Putamen (tissue), 1 donor: ENCODE measurements at regions not wholly inside any gene's neighbourhood (a gene's known extent, or its start where the extent isn't known, plus 50 kb on each side); places are given as distances from the start of the nearest gene placed in this dataset.
A peak's percentile ranks its signal among the peaks of the same experiment; 100 is the strongest.
"Not testable (repeated sequence)": the region's sequence is repeated elsewhere in the genome, so short reads cannot be mapped to it uniquely, and the experiment has no call there.

ENCODE experiments used
- DNase-seq: peaks from one replicate; pipeline ENCODE4 v3.0.0-alpha.2; 2016; ENCODE audit warnings: low spot score

DNA sequence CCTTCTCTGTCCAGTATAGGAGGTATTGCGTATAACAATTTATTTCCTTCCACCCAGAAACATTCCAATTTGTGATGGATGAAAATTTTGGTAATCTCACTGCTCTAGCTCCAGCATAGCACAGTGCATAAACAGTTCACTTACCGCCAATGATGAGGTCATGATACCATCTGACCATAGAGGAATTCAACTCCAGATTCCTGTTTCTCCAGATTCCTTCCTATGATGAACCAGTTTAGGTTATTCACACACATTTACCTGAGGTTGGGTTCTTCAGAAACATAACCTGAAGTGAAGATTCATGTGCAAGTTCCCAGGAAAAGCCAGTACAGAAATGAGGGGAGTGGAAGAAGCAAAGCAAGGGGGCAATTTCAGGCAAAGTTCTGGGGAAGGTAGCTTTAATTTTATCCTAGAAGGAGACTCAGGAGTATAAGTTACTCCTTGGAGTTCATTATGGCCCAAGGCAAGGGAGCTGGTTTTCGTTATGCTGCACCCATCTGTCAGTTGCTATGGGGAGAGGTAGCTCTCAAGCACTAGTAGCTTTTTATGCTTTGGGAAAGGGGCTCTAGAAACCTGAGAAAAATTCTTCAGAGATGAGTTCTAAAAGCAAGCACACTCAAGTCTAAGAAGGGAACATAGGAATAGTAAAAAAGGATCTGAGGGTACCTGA lies 121.6 kb downstream of the CASP12 start:
- DNase-seq = no peak

DNA sequence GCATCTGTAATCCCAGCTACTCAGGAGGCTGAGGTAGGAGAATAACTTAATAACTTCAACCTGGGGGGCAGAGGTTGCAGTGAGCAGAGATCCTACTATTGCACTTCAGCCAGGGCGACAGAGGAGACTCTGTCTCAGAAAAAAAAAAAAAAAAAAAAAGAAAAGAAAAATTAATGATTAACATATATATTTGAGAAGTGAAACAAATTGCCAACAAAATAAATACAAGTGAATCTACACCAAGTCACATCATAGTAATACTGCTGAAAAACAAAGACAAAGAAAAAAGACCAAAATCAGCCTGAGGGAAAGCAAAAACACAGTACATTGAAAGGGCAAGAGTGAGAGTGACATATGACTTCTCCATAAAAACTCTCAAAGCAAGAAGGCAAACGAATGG lies 123.7 kb downstream of the CASP12 start:
- no peak for DNase-seq

- peak; percentile 58 for DNase-seq
These were observed 125.4 kb downstream of the CASP12 start for GRCh38 chr11:104772806-104773241.

GRCh38 chr11:104771763-104772162 lies 126.5 kb downstream of the CASP12 start:
- DNase-seq = no peak

DNA sequence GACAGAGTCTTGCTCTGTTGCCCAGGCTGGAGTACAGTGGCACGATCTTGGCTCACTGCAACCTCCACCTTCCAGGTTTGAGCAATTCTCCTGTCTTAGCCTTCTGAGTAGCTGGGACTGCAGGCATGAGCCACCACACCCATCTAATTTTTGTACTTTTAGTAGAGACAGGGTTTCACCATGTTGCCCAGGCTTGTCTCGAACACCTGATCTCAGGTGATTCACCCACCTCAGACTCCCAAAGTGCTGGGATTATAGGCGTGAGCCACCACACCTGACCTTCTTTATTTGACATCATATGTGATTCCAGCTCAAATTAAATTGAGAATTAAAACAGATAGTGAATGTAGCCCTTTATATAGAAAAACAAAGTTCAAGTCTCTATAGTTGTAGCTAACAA lies 127.2 kb downstream of the CASP12 start:
- not testable (repeated sequence) for DNase-seq

DNA sequence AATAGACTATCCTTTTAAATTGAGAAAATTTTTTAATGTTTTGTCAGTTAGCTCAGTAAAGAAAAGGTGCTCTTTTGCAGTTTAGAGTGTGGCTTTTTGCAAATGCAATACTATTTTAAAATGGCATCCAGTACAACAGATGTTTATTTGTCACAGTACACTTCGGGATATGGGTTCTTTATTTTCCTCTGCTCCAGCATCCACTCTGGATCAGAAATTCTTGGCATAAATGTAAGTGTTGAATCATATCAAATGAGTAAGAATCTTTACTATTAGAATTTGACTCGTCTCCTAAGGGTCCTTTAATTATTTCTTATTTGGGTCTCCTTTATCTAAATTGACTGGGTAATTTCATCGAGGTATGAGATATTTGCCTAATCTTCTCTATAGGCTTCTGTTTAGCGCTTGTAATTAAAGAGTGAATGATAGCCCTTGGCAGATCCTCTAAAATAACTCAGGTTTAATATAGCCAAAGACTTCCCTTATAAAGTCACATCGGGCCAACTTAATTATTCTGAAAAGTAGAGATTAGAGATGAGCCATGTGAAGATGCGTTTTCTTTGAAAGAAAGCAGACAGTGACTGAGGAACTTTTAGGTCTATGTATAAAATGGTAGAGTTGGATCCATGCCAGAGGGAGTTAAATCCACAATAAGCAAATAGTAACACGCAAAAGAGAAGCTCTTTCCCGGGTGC lies 132.7 kb downstream of the CASP12 start:
- DNase-seq = no peak

DNA sequence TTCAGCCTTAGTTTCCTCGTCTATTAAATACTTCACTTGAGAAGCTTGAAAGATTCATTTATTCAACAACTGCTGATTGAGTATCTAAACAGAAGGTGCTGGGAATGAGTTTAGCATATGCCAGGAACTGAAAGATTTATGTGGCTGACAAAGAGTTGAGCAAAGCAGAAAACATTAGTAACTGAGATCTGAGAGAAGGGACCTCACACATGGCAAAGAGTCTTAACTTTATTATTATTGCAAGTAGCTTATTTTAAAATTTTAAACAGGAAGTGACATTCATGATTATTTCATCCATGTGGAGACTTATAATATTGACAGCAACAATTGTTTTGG lies 133.6 kb downstream of the CASP12 start:
- no peak for DNase-seq

DNA sequence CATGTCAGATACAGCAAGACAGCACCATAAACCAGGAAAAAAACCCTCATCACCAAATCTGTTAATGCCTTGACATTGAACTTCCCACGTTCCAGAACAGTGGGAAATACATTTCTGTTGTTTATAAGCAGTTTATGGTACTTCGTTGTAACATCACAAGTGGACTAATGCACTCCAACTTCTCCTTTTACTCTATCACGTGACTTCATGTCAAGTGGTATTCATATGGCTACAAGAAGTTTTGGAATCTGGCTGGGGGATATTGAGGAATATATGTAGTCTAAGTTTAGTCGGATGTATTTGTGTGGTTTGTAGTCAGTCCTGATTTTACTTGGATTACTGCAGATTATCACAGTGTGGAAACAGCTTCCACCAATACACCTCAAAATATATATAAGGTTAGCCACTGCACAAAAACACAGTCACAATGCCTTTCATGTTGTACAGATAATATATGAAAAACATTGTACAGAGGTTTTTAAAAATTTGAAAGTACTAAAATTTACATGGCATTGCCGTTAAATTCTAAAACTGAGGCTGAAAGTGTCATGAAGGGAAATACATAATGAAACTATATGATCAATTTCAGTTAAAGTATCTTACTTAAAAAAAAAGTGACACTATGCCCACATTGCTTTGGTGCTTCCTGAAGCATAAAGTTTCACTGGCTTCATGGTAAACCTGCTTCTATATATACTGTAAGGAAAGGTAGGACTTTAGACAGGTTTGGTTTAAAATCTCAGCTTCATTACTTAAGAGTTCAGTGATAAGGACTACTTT lies 134.1 kb downstream of the CASP12 start:
- DNase-seq = no peak

- DNase-seq = no peak
These were observed 136.7 kb downstream of the CASP12 start for GRCh38 chr11:104761511-104761910.

DNA sequence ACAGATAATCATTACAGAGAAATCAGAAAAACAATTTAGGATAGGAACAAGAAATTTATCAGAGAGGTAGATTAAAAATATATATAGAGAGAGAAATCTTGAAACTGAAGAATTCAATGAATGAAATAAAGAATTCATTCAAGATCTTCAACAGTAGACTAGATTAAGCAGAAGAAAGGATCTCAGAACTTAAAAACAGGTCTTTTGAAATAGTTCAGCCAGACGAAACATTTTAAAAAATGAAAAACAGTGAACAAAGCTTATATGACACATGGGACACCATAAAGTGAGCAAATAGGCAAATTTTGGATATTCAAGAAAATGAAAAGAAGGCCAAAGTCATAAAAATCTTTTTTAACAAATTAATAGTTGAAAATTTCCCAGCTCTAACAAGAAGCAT lies 138.8 kb downstream of the CASP12 start:
- DNase-seq = no peak

GRCh38 chr11:104738918-104739317 lies 159.3 kb downstream of the CASP12 start:
- DNase-seq = no peak

DNA sequence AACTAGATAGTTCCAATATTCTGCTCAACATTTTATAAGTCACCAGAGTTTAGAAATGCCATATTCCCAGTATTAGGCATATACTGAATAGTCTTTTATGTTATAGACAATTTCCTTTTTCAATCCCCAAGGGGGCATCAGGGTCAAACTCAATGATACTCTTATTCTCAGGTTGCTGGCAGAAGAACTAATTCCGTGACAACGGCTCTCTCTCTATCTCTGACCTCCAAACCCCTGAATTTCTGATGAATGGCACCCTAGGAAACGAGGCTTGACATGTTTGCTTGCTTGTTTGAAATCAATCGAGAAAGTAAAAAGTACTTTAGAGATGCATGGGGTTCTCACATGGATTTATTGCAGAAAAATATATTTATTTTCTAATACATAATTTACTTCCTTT lies 160.1 kb downstream of the CASP12 start:
- DNase-seq = no peak

GRCh38 chr11:104736502-104736901 lies 161.8 kb downstream of the CASP12 start:
- DNase-seq = no peak

GRCh38 chr11:104734998-104735397 lies 163.3 kb downstream of the CASP12 start:
- no peak for DNase-seq

- no peak for DNase-seq
These were observed 166.4 kb downstream of the CASP12 start for GRCh38 chr11:104731890-104732289.

DNA sequence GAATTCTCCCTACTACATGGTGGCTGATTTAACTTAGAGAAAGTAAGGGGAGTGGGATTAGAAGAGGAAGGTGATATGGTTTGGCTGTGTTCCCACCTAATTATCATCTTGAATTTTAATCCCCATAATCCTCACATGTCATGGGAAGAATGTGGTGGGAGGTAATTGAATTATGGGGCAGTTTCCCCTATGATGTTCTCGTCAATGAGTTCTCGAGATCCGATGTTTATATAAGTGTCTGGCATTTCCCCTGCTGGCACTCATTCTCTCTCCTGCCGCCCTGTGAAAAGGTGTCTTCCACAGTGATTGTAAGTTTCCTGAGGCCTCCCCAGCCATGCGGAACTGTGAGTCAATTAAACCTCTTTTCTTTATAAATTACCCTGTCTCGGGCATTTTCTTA lies 169.3 kb downstream of the CASP12 start:
- DNase-seq = no peak

- no peak for DNase-seq
These were observed 170.5 kb downstream of the CASP12 start for GRCh38 chr11:104727768-104728167.

DNA sequence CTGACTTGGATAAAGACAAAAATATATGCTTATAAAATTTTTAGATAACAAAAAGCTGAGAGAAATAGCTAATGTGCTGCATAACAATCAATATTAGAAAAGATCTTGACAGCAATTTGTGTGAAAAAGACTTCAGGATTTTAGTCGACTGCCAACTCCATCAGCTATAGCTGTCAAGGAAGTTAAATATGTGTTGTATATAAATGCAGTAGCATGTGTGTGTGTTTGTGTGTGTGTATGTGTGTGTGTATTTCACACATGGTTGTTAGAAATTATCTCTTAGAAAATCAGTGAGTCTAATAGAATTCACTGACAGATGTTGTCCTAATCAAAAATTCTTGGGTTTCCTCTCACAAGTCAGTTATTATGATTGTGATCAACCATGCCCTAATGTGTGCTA lies 171.2 kb downstream of the CASP12 start:
- no peak for DNase-seq

- no peak for DNase-seq
These were observed 172.4 kb downstream of the CASP12 start for GRCh38 chr11:104725796-104726408.

DNA sequence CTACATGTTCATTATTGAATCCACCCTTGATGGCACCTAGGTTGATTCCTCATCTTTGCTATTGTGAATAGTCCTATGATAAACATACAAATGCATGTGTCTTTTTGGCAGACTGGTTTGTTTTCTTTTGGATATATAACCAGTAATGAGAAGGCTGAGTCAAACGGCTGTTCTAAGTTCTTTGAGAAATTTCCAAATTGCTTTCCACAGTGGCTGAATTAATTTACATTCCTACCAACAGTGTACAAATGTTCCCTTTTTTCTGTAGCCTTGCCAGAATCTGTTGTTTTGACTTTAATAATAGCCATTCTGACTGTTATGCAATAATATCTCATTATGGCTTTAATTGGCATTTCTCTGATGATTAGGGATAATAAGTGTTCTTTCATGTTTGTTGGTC lies 184.9 kb downstream of the CASP12 start:
- no peak for DNase-seq

DNA sequence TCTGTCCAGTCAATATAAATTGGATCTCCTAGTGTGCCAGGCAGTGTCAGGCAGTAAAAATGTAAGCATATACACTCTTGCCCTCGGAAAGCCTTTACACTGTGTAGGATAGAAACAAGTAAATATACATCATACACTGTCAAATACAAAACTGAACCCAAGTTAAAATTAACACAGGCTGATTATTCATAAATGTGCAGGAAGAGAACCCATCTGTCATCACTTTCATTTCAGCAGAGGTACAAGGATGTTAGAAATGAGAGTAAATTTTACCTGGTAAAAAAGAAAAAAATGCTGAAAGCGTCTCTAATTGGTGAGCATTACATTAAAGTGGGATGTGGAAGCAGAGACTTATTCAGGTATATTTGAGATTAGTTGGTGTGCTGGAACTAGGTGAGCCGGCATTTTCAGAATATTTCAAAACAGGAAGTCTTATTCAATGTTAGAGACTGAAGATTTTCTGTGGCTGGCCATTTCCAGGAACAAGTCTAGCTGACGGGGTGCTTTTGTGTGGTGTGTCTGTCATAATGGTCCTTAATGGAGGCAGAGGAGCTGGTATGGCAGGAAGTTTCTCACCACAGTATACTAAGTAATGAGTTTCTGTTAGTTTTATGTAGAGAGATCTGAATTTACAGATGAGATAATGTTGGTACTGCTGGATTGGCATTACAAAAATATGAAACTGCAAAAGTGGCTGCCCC lies 192.6 kb downstream of the CASP12 start:
- DNase-seq = no peak

DNA sequence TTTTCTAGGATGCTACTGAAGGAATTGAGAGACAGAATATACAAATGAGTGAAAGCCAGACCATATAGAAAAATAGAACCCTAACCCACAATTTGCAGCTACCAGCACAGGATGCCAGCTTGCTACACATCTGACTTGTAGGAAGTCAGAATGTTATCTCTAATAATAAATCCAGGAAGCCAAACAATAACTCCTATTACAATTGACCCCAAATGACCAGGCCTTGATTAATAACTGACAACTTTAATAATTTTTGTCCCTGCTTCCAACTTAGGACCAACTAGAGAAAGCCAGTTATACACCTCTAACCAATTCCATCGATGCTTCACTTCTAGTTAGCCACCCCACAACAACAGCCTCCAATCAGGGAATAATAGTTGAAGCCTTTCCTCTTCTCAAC lies 193.4 kb downstream of the CASP12 start:
- DNase-seq = no peak
